IPS DF 6.9 (cell line): ENCODE measurements at regions not wholly inside any gene's neighbourhood (a gene's known extent, or its start where the extent isn't known, plus 50 kb on each side); places are given as distances from the start of the nearest gene placed in this dataset.

Experiments used
- DNase-seq: peaks from one replicate; pipeline ENCODE4 v3.0.0-alpha.2; 2013; ENCODE audit warnings: low read depth, low spot score
- H3K27ac ChIP-seq: one replicate; pipeline ENCODE4 v1.5.1; 2013; ENCODE audit warnings: low read length, control low read depth
- H3K27me3 ChIP-seq: 2 replicates; pipeline ENCODE4 v1.6.1; 2013; ENCODE audit warnings: mild to moderate bottlenecking, low read length; ENCODE audit not compliant: control insufficient read depth, insufficient read depth
- H3K36me3 ChIP-seq: 2 replicates; pipeline ENCODE4 v1.6.1; 2013; ENCODE audit warnings: low read length; ENCODE audit not compliant: control insufficient read depth, insufficient read depth
- H3K4me1 ChIP-seq: 2 replicates; pipeline ENCODE4 v1.6.1; 2013; ENCODE audit warnings: low read length; ENCODE audit not compliant: control insufficient read depth, insufficient read depth
- H3K4me3 ChIP-seq: 2 replicates; pipeline ENCODE4 v1.5.1; 2013; ENCODE audit warnings: mild to moderate bottlenecking, low read length
- H3K9me3 ChIP-seq: 2 replicates; pipeline ENCODE4 v1.6.1; 2013; ENCODE audit warnings: low read length, inconsistent platforms; ENCODE audit not compliant: control insufficient read depth, insufficient read depth
- WGBS: extraction: QIAGEN DNeasy Blood & Tissue Kit; methylation state at CpG from one replicate; pipeline ENCODE4 v1.1.7; 2013; ENCODE audit warnings: mixed read lengths, missing lambda C conversion rate; ENCODE audit not compliant: insufficient read length, insufficient coverage; 5-methylcytosine and 5-hydroxymethylcytosine counted together

GRCh38 chr5:91264311-91265051, 118.6 kb downstream of the ARRDC3 start:
- DNase-seq = no peak
- no peaks in the 10 kb centered on the region for H3K27me3 ChIP-seq
- H3K4me1 ChIP-seq = no peaks in the 10 kb centered on the region
- no peaks in the 10 kb centered on the region for H3K9me3 ChIP-seq
- no peak overlapping the region for H3K4me3 ChIP-seq
- no peaks in the 10 kb centered on the region for H3K36me3 ChIP-seq
- H3K27ac ChIP-seq = no peak overlapping the region

GRCh38 chr5:91263898-91264297, 119.2 kb downstream of the ARRDC3 start:
- no peak overlapping the region for H3K27ac ChIP-seq
- H3K9me3 ChIP-seq = no peaks in the 10 kb centered on the region
- no peak for DNase-seq
- no peaks in the 10 kb centered on the region for H3K36me3 ChIP-seq
- no peaks in the 10 kb centered on the region for H3K27me3 ChIP-seq
- no peaks in the 10 kb centered on the region for H3K4me1 ChIP-seq
- H3K4me3 ChIP-seq = no peak overlapping the region
- no CpG with 5 or more reads among the region's 5 CpGs for WGBS

GRCh38 chr5:91257301-91257700, 125.8 kb downstream of the ARRDC3 start:
- no peaks in the 10 kb centered on the region for H3K4me1 ChIP-seq
- H3K27me3 ChIP-seq = no peaks in the 10 kb centered on the region
- H3K4me3 ChIP-seq = no peak overlapping the region
- no peaks in the 10 kb centered on the region for H3K36me3 ChIP-seq
- DNase-seq = no peak
- no peak overlapping the region for H3K27ac ChIP-seq
- H3K9me3 ChIP-seq = no peaks in the 10 kb centered on the region

- no peak for DNase-seq
- Histone ChIP-seq H3K4me1 (no peaks in the 10 kb centered on the region), H3K4me3 (no peak overlapping the region), H3K27ac (no peak overlapping the region), H3K36me3 (no peaks in the 10 kb centered on the region), H3K9me3 (no peaks in the 10 kb centered on the region), H3K27me3 (no peaks in the 10 kb centered on the region)
- WGBS = no CpG with 5 or more reads among the region's 7 CpGs
Observed at GRCh38 chr5:91256142-91256524, 127.0 kb downstream of the ARRDC3 start.

GRCh38 chr5:91255396-91256141, 127.5 kb downstream of the ARRDC3 start:
- WGBS = no CpG with 5 or more reads among the region's 4 CpGs
- Histone ChIP-seq H3K27me3 (no peaks in the 10 kb centered on the region), H3K36me3 (no peaks in the 10 kb centered on the region), H3K4me3 (no peak overlapping the region), H3K9me3 (no peaks in the 10 kb centered on the region), H3K4me1 (no peaks in the 10 kb centered on the region), H3K27ac (no peak overlapping the region)
- no peak for DNase-seq

- no peaks in the 10 kb centered on the region for H3K4me1 ChIP-seq
- H3K36me3 ChIP-seq = no peaks in the 10 kb centered on the region
- H3K27ac ChIP-seq = no peak overlapping the region
- no peaks in the 10 kb centered on the region for H3K27me3 ChIP-seq
- no peak overlapping the region for H3K4me3 ChIP-seq
- DNase-seq = no peak
- H3K9me3 ChIP-seq = no peaks in the 10 kb centered on the region
- WGBS = no CpG with 5 or more reads among the region's 2 CpGs
Observed at GRCh38 chr5:91252916-91253315, 130.2 kb downstream of the ARRDC3 start.

GRCh38 chr5:91245871-91246270, 137.2 kb downstream of the ARRDC3 start:
- no CpG with 5 or more reads among the region's 1 CpG for WGBS
- no peak for DNase-seq
- no peak overlapping the region for H3K4me3 ChIP-seq
- H3K27ac ChIP-seq = no peak overlapping the region
- H3K4me1 ChIP-seq = peaks cover 2% of the 10 kb centered on the region; the same call in 1 of the 2 replicates
- H3K36me3 ChIP-seq = no peaks in the 10 kb centered on the region
- no peaks in the 10 kb centered on the region for H3K9me3 ChIP-seq
- H3K27me3 ChIP-seq = no peaks in the 10 kb centered on the region

- Histone ChIP-seq H3K4me1 (peaks cover 2% of the 10 kb centered on the region; the same call in 1 of the 2 replicates), H3K4me3 (no peak overlapping the region), H3K36me3 (no peaks in the 10 kb centered on the region), H3K27ac (no peak overlapping the region), H3K9me3 (no peaks in the 10 kb centered on the region), H3K27me3 (no peaks in the 10 kb centered on the region)
- no CpG with 5 or more reads among the region's 3 CpGs for WGBS
- DNase-seq = no peak
Observed at GRCh38 chr5:91245074-91245452, 138.1 kb downstream of the ARRDC3 start.

GRCh38 chr5:91244380-91245073, 138.6 kb downstream of the ARRDC3 start:
- DNase-seq = no peak
- Histone ChIP-seq H3K9me3 (no peaks in the 10 kb centered on the region), H3K36me3 (no peaks in the 10 kb centered on the region), H3K4me1 (peaks cover 2% of the 10 kb centered on the region; the same call in 1 of the 2 replicates), H3K27ac (no peak overlapping the region), H3K27me3 (no peaks in the 10 kb centered on the region), H3K4me3 (no peak overlapping the region)
- no CpG with 5 or more reads among the region's 6 CpGs for WGBS

- Histone ChIP-seq H3K9me3 (no peaks in the 10 kb centered on the region), H3K36me3 (no peaks in the 10 kb centered on the region), H3K4me3 (no peak overlapping the region), H3K27me3 (no peaks in the 10 kb centered on the region), H3K27ac (no peak overlapping the region), H3K4me1 (peaks cover 2% of the 10 kb centered on the region; the same call in 1 of the 2 replicates)
- no peak for DNase-seq
- WGBS = no CpG with 5 or more reads among the region's 1 CpG
Observed at GRCh38 chr5:91243852-91244251, 139.3 kb downstream of the ARRDC3 start.
